ENCODE measurements at regions not wholly inside any gene's neighbourhood (a gene's known extent, or its start where the extent isn't known, plus 50 kb on each side); places are given as distances from the start of the nearest gene placed in this dataset.
"Not testable (repeated sequence)": the region's sequence is repeated elsewhere in the genome, so short reads cannot be mapped to it uniquely, and the experiment has no call there.

DNA sequence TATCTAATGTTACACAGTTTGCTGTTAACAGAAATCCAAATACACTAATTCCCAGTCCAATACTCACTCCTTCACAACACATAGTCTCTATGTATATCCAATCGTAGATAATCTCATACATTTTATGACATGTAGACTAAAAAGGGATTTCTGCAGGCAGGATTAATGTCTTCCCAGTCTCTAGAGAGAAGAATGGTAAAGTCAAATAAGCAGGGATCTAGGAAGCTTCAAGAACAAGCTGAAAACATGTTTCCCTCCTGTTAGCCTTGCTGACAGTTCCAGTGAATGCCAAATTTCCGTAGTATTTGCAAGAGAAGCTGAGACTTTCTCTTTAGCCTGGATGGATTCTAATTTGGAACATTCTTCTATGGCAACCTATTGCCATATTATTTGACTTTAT lies 500.1 kb downstream of the IGSF11 start:
- Histone ChIP-seq H3K9me3 (no peaks in the 10 kb centered on the region), H3K27ac (no peak overlapping the region), H3K4me3 (no peak overlapping the region), H3K36me3 (no peaks in the 10 kb centered on the region), H3K4me1 (no peaks in the 10 kb centered on the region), H3K27me3 (ENCODE audit: low read depth) (no peaks in the 10 kb centered on the region)
- no peak for TF ChIP-seq CTCF (IDR thresholded peaks at IDR 0.05)
- ATAC-seq: no peak
- intact Hi-C loops (cut with DNase I): no loop called here
- no peak for DNase-seq

- DNase-seq (no peak), ATAC-seq (no peak)
- Histone ChIP-seq H3K27me3 (ENCODE audit: low read depth) (no peaks in the 10 kb centered on the region), H3K4me1 (no peaks in the 10 kb centered on the region), H3K27ac (no peak overlapping the region), H3K9me3 (no peaks in the 10 kb centered on the region), H3K4me3 (no peak overlapping the region), H3K36me3 (no peaks in the 10 kb centered on the region)
- TF ChIP-seq CTCF (IDR thresholded peaks at IDR 0.05): no peak
- intact Hi-C loops (cut with DNase I): no loop called here
Measured at GRCh38 chr3:118536764-118537163, 497.9 kb downstream of the IGSF11 start.

GRCh38 chr3:118537454-118537853 lies 497.2 kb downstream of the IGSF11 start:
- Histone ChIP-seq H3K27me3 (ENCODE audit: low read depth) (no peaks in the 10 kb centered on the region), H3K4me3 (no peak overlapping the region), H3K27ac (no peak overlapping the region), H3K9me3 (no peaks in the 10 kb centered on the region), H3K4me1 (no peaks in the 10 kb centered on the region), H3K36me3 (no peaks in the 10 kb centered on the region)
- intact Hi-C loops (cut with DNase I): no loop called here
- TF ChIP-seq CTCF (IDR thresholded peaks at IDR 0.05): no peak
- DNase-seq (no peak), ATAC-seq (no peak)

- no peaks in the 10 kb centered on the region for H3K4me1 ChIP-seq
- no peaks in the 10 kb centered on the region for H3K27me3 ChIP-seq (ENCODE audit: low read depth)
- ATAC-seq (no peak), DNase-seq (no peak)
- no peak overlapping the region for H3K27ac ChIP-seq
- H3K4me3 ChIP-seq: no peak overlapping the region
- no peak for TF ChIP-seq CTCF (IDR thresholded peaks at IDR 0.05)
- no peaks in the 10 kb centered on the region for H3K36me3 ChIP-seq
- no peaks in the 10 kb centered on the region for H3K9me3 ChIP-seq
- intact Hi-C loops (cut with DNase I): no loop called here
Measured at GRCh38 chr3:118538187-118538586, 496.5 kb downstream of the IGSF11 start.

- ATAC-seq; H3K4me3 ChIP-seq; H3K36me3 ChIP-seq; DNase-seq; intact Hi-C loops (cut with DNase I); H3K27me3 ChIP-seq (ENCODE audit: low read depth); H3K4me1 ChIP-seq; H3K9me3 ChIP-seq; H3K27ac ChIP-seq: not testable (repeated sequence)
Measured at GRCh38 chr3:118539820-118540447, 494.7 kb downstream of the IGSF11 start.

DNA sequence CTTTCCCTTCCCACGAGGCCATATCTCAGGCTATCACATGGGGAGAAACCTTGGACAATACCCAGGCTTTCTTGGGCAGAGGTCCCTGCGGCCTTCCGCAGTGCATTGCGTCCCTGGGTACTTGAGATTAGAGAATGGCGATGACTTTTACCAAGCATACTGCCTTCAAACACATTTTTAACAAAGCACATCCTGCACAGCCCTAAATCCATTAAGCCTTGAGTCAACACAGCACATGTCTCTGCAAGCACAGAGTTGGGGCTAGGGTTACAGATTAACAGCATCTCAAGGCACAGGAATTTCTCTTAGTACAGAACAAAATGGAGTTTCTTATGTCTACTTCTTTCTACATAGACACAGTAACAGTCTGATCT lies 494.2 kb downstream of the IGSF11 start:
- ATAC-seq; intact Hi-C loops (cut with DNase I); H3K4me3 ChIP-seq; H3K36me3 ChIP-seq; H3K9me3 ChIP-seq; H3K27me3 ChIP-seq (ENCODE audit: low read depth); H3K4me1 ChIP-seq; H3K27ac ChIP-seq; DNase-seq: not testable (repeated sequence)

DNA sequence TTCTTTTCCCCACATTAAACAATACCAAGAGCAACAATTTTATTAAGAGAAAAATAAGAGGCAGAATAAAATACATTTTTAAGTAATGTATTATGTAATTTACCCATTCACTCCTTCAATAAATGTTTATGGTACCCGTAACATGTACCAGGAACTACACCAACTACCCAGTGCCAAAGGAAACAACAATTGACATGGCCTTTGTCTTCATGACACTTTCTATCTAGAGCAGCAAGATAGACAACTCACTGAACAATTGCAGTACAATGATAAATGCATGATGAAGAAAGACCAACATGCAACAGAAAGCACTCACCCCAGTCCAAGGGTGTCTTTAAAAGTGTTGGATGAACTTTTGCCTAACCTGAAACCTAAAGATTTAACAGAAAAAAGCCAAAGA lies 493.8 kb downstream of the IGSF11 start:
- ATAC-seq: no peak
- no peak for DNase-seq
- TF ChIP-seq CTCF (IDR thresholded peaks at IDR 0.05): no peak
- no peaks in the 10 kb centered on the region for H3K36me3 ChIP-seq
- H3K4me3 ChIP-seq: no peak overlapping the region
- H3K27me3 ChIP-seq (ENCODE audit: low read depth): no peaks in the 10 kb centered on the region
- H3K9me3 ChIP-seq: no peaks in the 10 kb centered on the region
- intact Hi-C loops (cut with DNase I): no loop called here
- no peak overlapping the region for H3K27ac ChIP-seq
- H3K4me1 ChIP-seq: no peaks in the 10 kb centered on the region

Measured in lower lobe of right lung (tissue), 2 donors.